Stimulated activated memory B cell treated with anti-CD40 and anti-IgM and Interleukin-4, amounts not matched to agents 10 μg/mL and 1 μg/mL and 100 μg/mL, for 72 hours (primary cell): ENCODE measurements at regions not wholly inside any gene's neighbourhood (a gene's known extent, or its start where the extent isn't known, plus 50 kb on each side); places are given as distances from the start of the nearest gene placed in this dataset.

ENCODE experiments used
- ATAC-seq: fragments of 150-1000 bp; cut with Tn5 transposase; 2 replicates; pipeline ENCODE4 v1.10.0; 2021
- H3K27ac Mint-ChIP-seq: one replicate; pipeline ENCODE4 v1.8.0; 2022; ENCODE audit warnings: mild to moderate bottlenecking, mixed read lengths
- H3K27me3 Mint-ChIP-seq: one replicate; pipeline ENCODE4 v1.8.0; 2022; ENCODE audit warnings: mixed read lengths
- H3K36me3 Mint-ChIP-seq: one replicate; pipeline ENCODE4 v1.8.0; 2022; ENCODE audit warnings: mixed read lengths
- H3K4me1 Mint-ChIP-seq: one replicate; pipeline ENCODE4 v1.8.0; 2022; ENCODE audit warnings: mixed read lengths
- H3K4me3 Mint-ChIP-seq: one replicate; pipeline ENCODE4 v1.8.0; 2022; ENCODE audit warnings: mild to moderate bottlenecking, moderate library complexity, mixed read lengths
- H3K9me3 Mint-ChIP-seq: one replicate; pipeline ENCODE4 v1.8.0; 2022; ENCODE audit warnings: mixed read lengths

DNA sequence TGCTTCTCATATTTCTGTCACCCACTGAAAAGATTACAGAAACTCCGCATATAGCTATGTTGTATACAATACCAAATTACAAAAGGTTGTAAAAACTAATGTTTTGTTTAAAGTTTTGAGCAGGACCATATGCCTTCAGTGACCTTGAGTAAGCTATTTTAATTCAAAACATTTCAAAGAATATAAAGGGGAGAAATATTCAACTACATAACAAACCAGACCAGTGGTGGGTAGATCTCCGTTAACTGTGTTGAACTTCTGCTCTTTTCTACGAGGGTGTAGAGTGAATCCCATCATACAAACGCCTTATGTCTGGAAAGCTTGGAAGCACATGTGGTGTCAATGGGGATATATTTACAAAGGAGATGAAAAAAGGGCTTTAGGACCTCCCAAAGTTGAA, 68.4 kb upstream of the NR2F2 start:
- no peak overlapping the region for H3K27ac Mint-ChIP-seq

DNA sequence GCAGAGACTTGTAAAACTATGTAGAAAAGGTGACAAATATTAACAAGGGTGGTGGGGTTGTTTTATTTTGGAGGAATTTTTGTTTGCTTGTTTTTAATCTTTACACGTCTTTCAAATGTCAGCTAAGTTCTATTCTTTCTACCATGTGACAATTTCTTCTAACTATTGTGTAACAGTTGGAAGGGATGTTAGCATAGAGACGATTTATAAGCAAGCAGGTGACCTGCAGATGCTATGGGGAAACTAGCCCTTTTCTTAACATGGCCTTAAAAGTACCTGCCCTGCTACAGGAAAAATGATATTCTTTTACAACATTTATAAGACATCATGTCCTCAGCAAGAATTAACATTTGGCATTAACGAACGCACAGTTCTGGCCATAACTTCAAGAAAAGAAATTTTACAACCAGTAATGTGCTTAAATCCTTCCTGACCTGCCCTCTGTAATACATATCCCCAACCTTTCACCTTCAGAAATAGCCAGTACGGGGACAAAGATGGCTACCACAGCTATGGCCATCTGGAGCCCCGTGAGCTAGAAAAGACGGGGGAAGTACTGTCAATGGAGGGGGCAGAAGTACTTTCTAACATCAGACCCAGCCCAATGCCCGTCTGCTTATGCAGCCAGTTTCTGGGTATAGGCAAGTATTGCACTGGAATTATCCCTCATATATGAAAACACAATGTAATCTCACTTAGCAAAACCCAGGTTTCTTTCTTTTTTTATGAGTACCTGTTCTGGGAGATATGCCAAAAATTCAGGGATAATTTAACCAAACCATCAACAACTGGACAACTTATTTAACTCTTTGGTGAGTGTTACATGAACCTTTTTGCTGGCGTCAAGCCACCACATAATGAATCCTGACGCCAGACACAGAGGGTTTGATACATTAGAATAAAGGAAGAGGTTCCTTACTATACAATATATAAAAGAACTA, 67.7 kb upstream of the NR2F2 start:
- no peaks in the 10 kb centered on the region for H3K27me3 Mint-ChIP-seq
- no peaks in the 10 kb centered on the region for H3K4me1 Mint-ChIP-seq
- no peaks in the 10 kb centered on the region for H3K36me3 Mint-ChIP-seq
- H3K9me3 Mint-ChIP-seq, result no peaks in the 10 kb centered on the region
- no peak for ATAC-seq
- H3K27ac Mint-ChIP-seq, result no peak overlapping the region
- H3K4me3 Mint-ChIP-seq, result no peak overlapping the region

More for the DNA sequence above, 68.4 kb upstream of the NR2F2 start:
- H3K27me3 Mint-ChIP-seq, result no peaks in the 10 kb centered on the region
- no peak for ATAC-seq
- no peaks in the 10 kb centered on the region for H3K36me3 Mint-ChIP-seq
- no peaks in the 10 kb centered on the region for H3K9me3 Mint-ChIP-seq
- H3K4me3 Mint-ChIP-seq, result no peak overlapping the region
- no peaks in the 10 kb centered on the region for H3K4me1 Mint-ChIP-seq

DNA sequence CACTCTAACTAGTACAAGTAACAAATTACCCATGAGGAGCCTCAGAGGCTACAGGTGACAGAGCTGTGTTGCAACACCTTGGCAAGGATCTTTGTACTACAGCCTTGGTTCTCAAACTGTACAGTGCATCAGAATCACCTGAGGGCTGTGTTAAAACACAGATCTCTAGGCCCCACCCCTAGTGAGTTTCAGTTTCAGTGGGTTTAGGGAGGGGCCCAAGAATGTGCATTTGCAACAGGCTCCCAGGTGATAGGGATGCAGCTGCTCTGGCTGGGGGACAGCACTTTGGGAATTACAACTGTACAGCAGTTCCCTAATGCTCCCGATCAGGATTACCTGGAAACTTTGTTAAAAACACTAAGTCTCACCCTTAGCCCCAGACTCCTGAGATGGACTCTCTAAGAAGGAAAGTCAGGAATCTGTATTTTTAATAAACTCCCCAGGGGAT, 66.1 kb upstream of the NR2F2 start:
- Mint-ChIP-seq H3K4me3 (no peak overlapping the region), H3K36me3 (no peaks in the 10 kb centered on the region), H3K9me3 (no peaks in the 10 kb centered on the region), H3K4me1 (no peaks in the 10 kb centered on the region), H3K27ac (no peak overlapping the region), H3K27me3 (no peaks in the 10 kb centered on the region)
- no peak for ATAC-seq

DNA sequence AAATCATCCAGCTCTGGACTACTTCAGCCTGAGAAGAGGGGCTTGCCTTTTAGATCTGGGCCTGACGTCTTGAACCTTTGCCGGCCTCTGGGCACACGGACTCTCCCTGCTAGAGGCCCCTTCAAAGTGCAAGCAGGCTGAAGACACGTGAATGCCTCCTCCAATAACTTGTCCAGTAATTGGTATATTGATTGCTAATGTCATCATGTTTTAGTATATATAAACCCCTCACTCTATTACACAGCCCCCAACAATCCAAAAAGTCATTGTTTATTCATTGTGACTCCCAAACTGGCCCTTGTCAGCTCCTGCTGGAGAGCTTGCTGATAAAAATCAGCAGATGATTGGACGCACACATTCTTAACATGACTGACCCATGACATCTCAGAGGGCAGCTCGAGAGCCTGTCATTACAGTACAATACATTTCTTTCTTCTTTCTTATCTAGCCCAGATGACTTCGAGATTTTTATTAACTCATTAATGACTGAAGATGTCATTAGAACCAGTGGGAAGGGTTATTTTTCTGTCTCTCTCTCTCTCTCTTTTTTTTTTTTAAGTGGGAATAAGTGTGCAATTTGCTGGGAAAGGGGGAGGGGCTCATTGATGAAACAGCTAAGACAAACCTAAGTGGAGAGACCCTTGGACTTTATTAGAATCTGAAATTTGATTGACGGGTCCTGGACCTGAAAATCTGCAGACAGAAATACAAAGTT, 65.5 kb upstream of the NR2F2 start:
- Mint-ChIP-seq H3K4me3 (no peak overlapping the region), H3K36me3 (no peaks in the 10 kb centered on the region), H3K4me1 (no peaks in the 10 kb centered on the region), H3K9me3 (no peaks in the 10 kb centered on the region), H3K27ac (no peak overlapping the region), H3K27me3 (no peaks in the 10 kb centered on the region)
- no peak for ATAC-seq

DNA sequence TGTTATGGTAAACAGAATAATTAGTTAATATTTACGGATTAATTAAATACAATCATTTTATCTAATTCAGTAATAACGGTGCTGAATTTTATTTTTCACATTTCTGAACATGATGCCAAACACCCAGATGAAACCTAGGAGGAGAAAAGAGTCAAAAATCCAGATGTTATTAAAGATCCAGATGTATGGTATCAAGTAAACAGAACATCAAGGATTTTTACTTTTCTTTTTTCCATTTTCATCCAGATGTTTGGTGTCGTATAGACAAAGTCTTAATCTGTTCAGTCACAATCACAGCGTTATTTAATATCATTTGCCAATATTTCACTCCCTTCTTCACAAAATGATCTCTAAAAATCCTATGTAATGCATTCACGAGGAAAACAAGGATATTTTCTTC, 64.0 kb upstream of the NR2F2 start:
- Mint-ChIP-seq H3K4me1 (no peaks in the 10 kb centered on the region), H3K36me3 (no peaks in the 10 kb centered on the region), H3K27me3 (no peaks in the 10 kb centered on the region), H3K4me3 (no peak overlapping the region), H3K27ac (no peak overlapping the region), H3K9me3 (no peaks in the 10 kb centered on the region)
- ATAC-seq, result no peak

DNA sequence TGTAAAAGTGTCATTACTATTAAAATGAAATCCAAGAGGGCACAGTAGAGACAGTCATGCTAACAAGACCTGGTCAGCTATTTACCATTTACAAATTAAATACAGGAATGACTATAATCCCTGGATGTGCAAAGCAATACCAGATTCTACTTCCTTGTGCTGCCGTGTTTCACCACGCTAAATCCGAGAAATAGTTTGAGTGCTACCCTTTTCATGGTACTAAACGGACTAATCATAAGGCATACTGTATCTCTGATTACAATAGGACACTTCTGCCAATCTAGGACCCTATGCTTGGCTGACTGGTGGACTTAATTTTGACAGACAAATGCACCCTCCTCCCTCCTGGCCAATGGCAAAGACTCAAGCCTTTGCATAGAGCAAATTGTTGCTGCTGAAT, 63.0 kb upstream of the NR2F2 start:
- no peak for ATAC-seq
- Mint-ChIP-seq H3K27ac (no peak overlapping the region), H3K4me1 (no peaks in the 10 kb centered on the region), H3K4me3 (no peak overlapping the region), H3K27me3 (no peaks in the 10 kb centered on the region), H3K36me3 (no peaks in the 10 kb centered on the region), H3K9me3 (no peaks in the 10 kb centered on the region)

DNA sequence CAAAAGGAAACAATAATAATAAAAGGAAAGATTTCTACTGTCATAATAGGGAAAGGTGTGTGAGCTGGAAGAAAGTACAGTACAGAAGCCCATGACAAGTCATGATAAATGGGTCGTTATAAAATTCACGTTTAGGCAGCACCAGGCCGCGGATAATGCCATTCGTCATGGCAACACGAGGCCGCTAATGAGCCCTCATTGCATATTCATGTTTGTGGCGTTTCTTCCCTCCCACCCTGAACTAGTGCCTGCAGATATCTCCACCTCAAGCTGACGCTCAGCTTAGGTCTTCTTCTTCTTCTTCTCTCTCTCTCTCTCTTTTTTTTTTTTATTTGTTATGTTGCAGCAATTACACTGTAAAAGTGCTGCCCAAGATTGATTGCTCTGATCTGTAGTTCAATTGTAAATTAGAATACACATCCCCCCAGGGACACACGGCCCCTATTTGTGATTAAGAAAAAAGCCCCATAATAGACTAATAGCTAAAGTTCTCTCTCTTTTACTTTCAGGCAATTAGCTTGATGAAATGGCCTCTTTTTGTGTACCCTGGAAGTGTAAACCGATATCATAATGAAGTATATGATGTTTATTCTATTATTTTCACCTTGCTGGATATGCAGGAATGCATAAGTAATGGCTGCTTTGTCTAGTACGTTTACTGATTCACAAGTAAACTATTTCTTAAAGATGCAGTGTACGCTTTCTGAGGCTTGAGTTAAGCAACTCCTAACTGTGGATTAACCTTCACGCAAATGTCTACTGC, 61.9 kb upstream of the NR2F2 start:
- no peak for ATAC-seq
- no peaks in the 10 kb centered on the region for H3K27me3 Mint-ChIP-seq
- no peak overlapping the region for H3K4me3 Mint-ChIP-seq
- H3K36me3 Mint-ChIP-seq, result no peaks in the 10 kb centered on the region
- no peaks in the 10 kb centered on the region for H3K9me3 Mint-ChIP-seq
- no peak overlapping the region for H3K27ac Mint-ChIP-seq
- H3K4me1 Mint-ChIP-seq, result no peaks in the 10 kb centered on the region

DNA sequence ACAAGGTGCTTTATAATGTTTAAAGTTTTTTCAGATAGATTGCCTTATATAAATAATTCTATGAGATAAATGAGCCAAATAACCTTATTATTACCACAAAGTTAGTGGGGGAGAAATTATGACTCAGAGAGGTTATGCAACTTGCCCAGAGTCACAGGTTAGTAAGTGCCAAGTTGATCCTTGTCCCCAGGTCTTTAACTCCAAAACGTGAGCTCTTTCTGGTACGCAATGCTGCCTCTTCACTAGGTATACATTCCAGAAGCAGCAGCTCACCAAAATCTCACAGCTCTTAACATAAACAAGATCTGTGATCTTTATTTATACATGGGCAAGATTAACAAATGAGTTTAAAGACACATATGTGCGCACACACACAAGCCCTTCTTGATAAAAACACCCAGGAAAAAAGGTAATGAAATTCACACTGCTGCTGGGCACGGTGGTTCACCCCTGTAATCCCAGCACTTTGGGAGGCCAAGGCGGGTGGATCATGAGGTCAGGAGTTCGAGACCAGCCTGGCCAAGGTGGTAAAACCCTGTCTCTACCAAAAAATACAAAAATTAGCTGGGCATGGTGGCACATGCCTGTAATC, 59.8 kb upstream of the NR2F2 start:
- H3K4me3 Mint-ChIP-seq, result no peak overlapping the region
- no peaks in the 10 kb centered on the region for H3K4me1 Mint-ChIP-seq
- no peak for ATAC-seq
- H3K36me3 Mint-ChIP-seq, result no peaks in the 10 kb centered on the region
- H3K27me3 Mint-ChIP-seq, result no peaks in the 10 kb centered on the region
- H3K27ac Mint-ChIP-seq, result no peak overlapping the region
- no peaks in the 10 kb centered on the region for H3K9me3 Mint-ChIP-seq

DNA sequence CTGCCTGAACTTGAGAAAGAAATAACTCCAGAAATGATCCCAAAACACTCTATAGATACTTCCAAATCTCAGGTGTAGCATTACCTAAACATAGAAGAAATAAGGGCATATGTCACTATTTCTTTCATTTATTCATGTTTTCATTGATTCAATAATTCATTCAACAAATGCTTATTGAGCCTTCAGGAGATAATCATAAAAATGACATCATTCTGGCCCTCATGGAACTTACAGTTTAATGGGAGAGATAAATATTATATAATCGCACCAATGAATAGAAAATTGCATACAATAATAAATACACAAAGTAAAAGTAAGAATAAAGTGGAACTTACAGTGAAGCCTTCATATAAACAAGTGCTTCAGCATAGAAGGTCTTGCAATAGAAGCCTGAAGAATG, 58.1 kb upstream of the NR2F2 start:
- Mint-ChIP-seq H3K27ac (no peak overlapping the region), H3K4me1 (no peaks in the 10 kb centered on the region), H3K27me3 (no peaks in the 10 kb centered on the region), H3K4me3 (no peak overlapping the region), H3K9me3 (peaks cover 2% of the 10 kb centered on the region), H3K36me3 (no peaks in the 10 kb centered on the region)
- no peak for ATAC-seq

DNA sequence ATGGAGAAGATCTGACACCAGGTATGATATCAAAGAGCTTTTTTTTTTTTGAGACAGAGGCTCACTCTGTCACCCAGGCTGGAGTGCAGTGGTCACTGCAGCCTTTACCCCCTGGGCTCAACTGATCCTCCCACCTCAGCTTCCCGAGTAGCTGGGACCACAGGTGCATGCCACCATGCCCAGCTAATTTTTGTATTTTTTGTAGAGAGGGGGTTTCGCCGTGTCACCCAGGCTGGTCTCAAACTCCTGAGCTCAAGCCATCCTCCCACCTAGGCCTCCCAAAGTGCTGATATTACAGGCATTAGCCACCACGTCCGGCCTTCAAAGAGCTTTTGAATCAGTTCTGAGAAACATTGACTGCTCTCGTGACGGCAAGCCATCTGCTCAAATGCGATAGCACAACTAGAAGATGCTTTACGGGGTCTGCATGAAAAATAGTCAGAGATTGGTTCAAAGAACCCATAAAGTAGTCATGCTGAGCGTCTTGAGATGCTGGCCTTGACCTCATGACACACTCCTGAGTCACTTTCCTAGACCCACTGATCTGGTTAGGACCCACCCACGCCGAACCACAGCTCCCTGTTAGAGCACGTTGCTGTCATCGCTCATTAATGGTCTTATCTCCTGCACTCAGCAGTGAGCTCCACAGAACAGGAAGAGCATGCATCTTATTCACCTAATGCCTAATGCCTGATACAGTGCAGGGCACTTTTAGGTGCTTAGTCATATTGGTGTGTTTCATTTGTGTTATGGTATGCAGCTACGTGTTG, 57.0 kb upstream of the NR2F2 start:
- Mint-ChIP-seq H3K9me3 (peaks cover 2% of the 10 kb centered on the region), H3K27me3 (no peaks in the 10 kb centered on the region), H3K4me3 (no peak overlapping the region), H3K27ac (no peak overlapping the region), H3K36me3 (no peaks in the 10 kb centered on the region), H3K4me1 (no peaks in the 10 kb centered on the region)
- no peak for ATAC-seq

DNA sequence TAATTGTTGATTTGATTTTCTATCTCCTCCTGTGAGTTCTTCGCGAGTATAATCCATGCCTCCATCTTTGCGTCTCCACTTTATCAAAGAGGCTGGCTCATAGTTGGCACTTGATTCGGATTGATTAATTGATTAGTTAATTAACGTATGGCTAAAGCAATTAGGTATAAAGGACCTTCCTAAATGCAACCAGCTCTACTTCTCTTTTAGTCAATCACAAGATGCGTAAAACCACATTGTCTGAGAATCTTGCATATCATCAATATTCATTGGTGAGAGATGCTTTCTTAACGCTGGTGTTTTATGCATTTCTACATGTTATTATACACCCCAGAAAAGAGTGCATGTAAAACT, 56.4 kb upstream of the NR2F2 start:
- H3K4me3 Mint-ChIP-seq, result no peak overlapping the region
- ATAC-seq, result no peak
- no peaks in the 10 kb centered on the region for H3K4me1 Mint-ChIP-seq
- H3K9me3 Mint-ChIP-seq, result peaks cover 2% of the 10 kb centered on the region
- H3K27ac Mint-ChIP-seq, result no peak overlapping the region
- H3K36me3 Mint-ChIP-seq, result no peaks in the 10 kb centered on the region
- H3K27me3 Mint-ChIP-seq, result no peaks in the 10 kb centered on the region

DNA sequence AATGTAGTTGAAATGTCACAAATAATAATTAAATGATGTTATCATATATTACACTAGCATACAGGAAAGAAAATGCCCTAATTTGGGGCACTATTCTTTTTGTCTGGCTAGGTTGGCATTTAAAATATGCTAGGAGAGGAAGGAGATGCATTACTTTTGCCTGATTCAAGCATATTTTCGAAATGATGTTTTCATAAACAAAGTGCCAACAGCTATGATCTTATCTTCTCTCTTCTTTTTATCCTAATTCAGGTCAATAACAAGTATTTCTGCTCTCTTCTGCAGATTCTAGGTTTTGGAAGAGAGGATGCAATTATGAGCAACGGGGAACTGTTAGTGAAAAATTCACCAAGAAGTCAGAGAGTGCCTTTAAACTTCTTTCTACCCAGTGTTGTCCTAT, 55.8 kb upstream of the NR2F2 start:
- Mint-ChIP-seq H3K4me3 (no peak overlapping the region), H3K36me3 (no peaks in the 10 kb centered on the region), H3K4me1 (no peaks in the 10 kb centered on the region), H3K27me3 (no peaks in the 10 kb centered on the region), H3K27ac (no peak overlapping the region), H3K9me3 (peaks cover 2% of the 10 kb centered on the region)
- ATAC-seq, result no peak

DNA sequence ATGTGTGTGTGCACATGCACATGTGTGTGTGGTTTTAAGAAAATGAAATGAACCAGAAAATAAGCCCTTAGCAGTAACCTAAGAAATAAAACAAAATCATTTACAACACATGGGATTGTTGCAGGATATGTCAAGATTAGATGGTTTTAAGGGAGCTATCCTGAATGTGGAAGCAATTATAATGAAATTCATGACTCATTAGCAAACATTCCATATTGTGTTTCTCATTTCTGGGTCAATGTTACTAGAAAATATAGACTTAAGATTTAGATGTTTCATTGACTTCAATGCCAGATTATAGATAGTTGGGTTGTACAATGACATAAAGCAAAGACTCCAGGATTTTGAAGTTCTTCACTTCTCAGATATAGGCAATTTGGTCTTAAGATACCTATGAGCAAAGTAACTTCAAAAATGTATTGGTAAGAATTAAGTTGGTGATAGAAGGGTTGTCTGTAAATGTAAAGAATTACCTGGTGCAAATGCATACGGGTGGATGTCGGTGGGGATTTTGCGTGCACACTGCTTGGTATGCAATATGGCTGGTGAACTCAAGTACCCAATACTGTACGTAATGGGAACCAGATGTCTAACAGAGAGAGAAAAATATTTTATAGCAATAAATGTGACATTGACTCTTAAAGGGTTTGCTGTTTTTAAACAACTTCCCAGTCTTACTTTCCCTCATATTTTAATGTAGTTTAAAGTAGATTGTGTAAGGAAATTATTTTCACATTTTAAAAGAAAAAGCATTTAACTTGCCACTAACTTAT, 53.9 kb upstream of the NR2F2 start:
- Mint-ChIP-seq H3K9me3 (peaks cover 8% of the 10 kb centered on the region), H3K4me1 (no peaks in the 10 kb centered on the region), H3K4me3 (no peak overlapping the region), H3K27me3 (no peaks in the 10 kb centered on the region), H3K36me3 (no peaks in the 10 kb centered on the region), H3K27ac (no peak overlapping the region)
- ATAC-seq, result no peak
